IPS DF 19.7 (cell line): ENCODE measurements at regions not wholly inside any gene's neighbourhood (a gene's known extent, or its start where the extent isn't known, plus 50 kb on each side); places are given as distances from the start of the nearest gene placed in this dataset.

Experiments used
- DNase-seq: peaks from one replicate; pipeline ENCODE4 v3.0.0-alpha.2; 2013; ENCODE audit warnings: low read depth, low spot score

GRCh38 chr3:180531303-180532278, 70.4 kb upstream of the TTC14 start:
- no peak for DNase-seq

- DNase-seq: no peak
Observed at GRCh38 chr3:180534828-180535227, 67.1 kb upstream of the TTC14 start.

- no peak for DNase-seq
Observed at GRCh38 chr3:180538493-180538892, 63.5 kb upstream of the TTC14 start.

- DNase-seq: no peak
Observed at GRCh38 chr3:180543877-180544276, 58.1 kb upstream of the TTC14 start.

- no peak for DNase-seq
Observed at GRCh38 chr3:180546863-180547262, 55.1 kb upstream of the TTC14 start.

- DNase-seq: no peak
Observed at GRCh38 chr3:180548050-180548449, 53.9 kb upstream of the TTC14 start.
